MCF 10A (cell line): ENCODE measurements at regions not wholly inside any gene's neighbourhood (a gene's known extent, or its start where the extent isn't known, plus 50 kb on each side); places are given as distances from the start of the nearest gene placed in this dataset.

Experiments used
- BruUV-seq: library from RNA; stranded (reverse); fragments of 400-500 nt; replicated peaks from 2 replicates; lab custom pipeline; 2021; lab: Mats Ljungman, UMichigan
- CTCF ChIA-PET: fragments of 300-600 bp; sonication (Branson Sonifier 250); formaldehyde crosslinking; extraction: SDS; loops from one replicate; lab custom pipeline; 2021; ENCODE audit warnings: antibody characterized with exemption, inconsistent platforms; lab: Yijun Ruan, JAX
- POLR2A ChIA-PET: fragments of 300-600, 350-650 bp; sonication (Branson Sonifier 250); formaldehyde crosslinking; extraction: SDS; loops from one replicate; lab custom pipeline; 2020; ENCODE audit warnings: antibody characterized with exemption, inconsistent platforms; lab: Yijun Ruan, JAX
- DNase-seq: peaks from one replicate; pipeline ENCODE4 v3.0.0-alpha.2; 2018; ENCODE audit not compliant: unreplicated experiment
- H3K27ac Mint-ChIP-seq: one replicate; pipeline ENCODE4 v1.8.0; 2022; ENCODE audit warnings: mild to moderate bottlenecking, low read depth, mixed read lengths; ENCODE audit not compliant: unreplicated experiment
- H3K27me3 Mint-ChIP-seq: one replicate; pipeline ENCODE4 v1.8.0; 2022; ENCODE audit warnings: mixed read lengths; ENCODE audit not compliant: insufficient read depth, unreplicated experiment
- H3K36me3 Mint-ChIP-seq: one replicate; pipeline ENCODE4 v1.8.0; 2022; ENCODE audit warnings: mild to moderate bottlenecking, moderate library complexity, mixed read lengths; ENCODE audit not compliant: insufficient read depth, unreplicated experiment
- H3K4me1 Mint-ChIP-seq: one replicate; pipeline ENCODE4 v1.8.0; 2022; ENCODE audit warnings: mixed read lengths; ENCODE audit not compliant: insufficient read depth, unreplicated experiment
- H3K4me3 Mint-ChIP-seq: one replicate; pipeline ENCODE4 v1.8.0; 2022; ENCODE audit warnings: mild to moderate bottlenecking, moderate library complexity, mixed read lengths; ENCODE audit not compliant: unreplicated experiment
- H3K9me3 Mint-ChIP-seq: one replicate; pipeline ENCODE4 v1.8.0; 2022; ENCODE audit warnings: mixed read lengths; ENCODE audit not compliant: unreplicated experiment
- intact Hi-C: fragments of 100-400 bp; cut with micrococcal nuclease; formaldehyde crosslinking; loops from 2 replicates; pipeline ENCODE4 v1.14.1; 2022
- TF ChIP-seq, protein P1 (sequence below): fragments of 200-600 bp; IDR thresholded peaks from one replicate; pipeline ENCODE4 v1.8.0; 2022; ENCODE audit warnings: antibody characterized with exemption, mild to moderate bottlenecking; ENCODE audit not compliant: unreplicated experiment

DNA sequence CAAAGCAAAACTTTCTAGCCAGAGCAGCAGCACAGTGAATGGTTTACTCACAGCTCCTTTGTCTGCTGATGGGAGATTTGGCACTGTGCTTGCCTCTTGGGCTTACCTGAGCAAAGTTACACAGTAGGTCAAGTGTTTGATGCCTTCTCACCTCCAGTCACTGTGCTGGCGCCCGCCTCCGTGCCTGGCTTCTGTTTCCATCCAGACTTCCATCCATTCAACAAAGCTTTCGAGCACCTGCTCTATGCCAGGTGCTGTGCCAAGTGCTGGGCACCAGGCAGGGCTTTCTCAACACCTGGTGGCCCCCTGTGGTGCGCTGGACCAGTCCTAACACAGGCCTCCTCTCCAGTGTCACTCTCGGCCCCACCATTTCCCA lies 199.2 kb upstream of the EEA1 start:
- no peaks in the 10 kb centered on the region for H3K9me3 Mint-ChIP-seq
- H3K4me1 Mint-ChIP-seq, result peaks cover 31% of the 10 kb centered on the region
- peak overlapping the region; percentile 81 for H3K27ac Mint-ChIP-seq
- POLR2A ChIA-PET, result interaction anchor here (0.9 to 4.1 kb wide), 12 partner anchors 9 to 251 kb away, joined by 3 to 53 read pairs (median 6); partner anchors contain the start of gene NUDT4
- peak overlapping the region; percentile 49 for H3K4me3 Mint-ChIP-seq
- no peaks in the 10 kb centered on the region for H3K36me3 Mint-ChIP-seq
- intact Hi-C loops, result loop anchor here (5.0 kb wide), 2 partner anchors 114 to 269 kb away; no protein-coding TSS in a partner anchor
- TF ChIP-seq, protein P1, sequence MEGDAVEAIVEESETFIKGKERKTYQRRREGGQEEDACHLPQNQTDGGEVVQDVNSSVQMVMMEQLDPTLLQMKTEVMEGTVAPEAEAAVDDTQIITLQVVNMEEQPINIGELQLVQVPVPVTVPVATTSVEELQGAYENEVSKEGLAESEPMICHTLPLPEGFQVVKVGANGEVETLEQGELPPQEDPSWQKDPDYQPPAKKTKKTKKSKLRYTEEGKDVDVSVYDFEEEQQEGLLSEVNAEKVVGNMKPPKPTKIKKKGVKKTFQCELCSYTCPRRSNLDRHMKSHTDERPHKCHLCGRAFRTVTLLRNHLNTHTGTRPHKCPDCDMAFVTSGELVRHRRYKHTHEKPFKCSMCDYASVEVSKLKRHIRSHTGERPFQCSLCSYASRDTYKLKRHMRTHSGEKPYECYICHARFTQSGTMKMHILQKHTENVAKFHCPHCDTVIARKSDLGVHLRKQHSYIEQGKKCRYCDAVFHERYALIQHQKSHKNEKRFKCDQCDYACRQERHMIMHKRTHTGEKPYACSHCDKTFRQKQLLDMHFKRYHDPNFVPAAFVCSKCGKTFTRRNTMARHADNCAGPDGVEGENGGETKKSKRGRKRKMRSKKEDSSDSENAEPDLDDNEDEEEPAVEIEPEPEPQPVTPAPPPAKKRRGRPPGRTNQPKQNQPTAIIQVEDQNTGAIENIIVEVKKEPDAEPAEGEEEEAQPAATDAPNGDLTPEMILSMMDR, result no peak
- CTCF ChIA-PET, result interaction anchor here (0.6 to 3.8 kb wide), 18 partner anchors 9 to 292 kb away, joined by 3 to 29 read pairs (median 5); no protein-coding TSS in a partner anchor
- H3K27me3 Mint-ChIP-seq, result no peaks in the 10 kb centered on the region
- BruUV-seq, result no TSS peak
- peak; percentile 19 for DNase-seq

DNA sequence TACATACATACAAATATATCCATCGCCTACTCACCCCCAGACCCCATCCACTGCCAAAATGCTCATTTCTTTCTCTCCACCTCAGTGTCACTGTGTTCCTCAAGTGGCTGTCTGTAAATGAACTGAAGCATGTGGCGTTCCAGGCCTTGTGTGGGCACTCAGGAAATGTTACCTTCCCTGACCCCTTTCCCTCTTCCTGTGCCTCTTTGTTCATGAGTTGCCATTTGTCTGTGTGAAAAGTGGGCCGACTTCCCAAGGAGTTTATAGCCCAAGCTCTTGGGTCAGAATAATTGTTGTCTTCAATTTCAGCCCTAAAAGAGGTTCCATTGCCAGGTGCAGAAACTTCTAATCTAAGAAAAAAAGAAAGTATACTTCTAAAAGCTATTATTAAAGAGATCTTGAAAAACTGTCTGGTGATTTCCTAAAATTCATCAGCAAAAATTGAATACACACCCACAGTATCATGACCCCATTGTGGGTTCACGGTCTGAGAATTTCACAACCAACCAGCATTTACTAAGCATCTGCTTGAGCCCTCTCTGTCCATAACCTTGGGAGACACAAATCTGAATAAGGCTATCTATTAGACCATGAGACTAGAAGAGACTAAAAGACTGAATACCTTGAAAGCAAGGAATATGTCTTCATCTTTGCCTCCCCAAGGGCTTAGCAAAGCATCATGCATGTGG lies 201.4 kb upstream of the EEA1 start:
- Mint-ChIP-seq H3K4me1 (peaks cover 38% of the 10 kb centered on the region), H3K9me3 (no peaks in the 10 kb centered on the region), H3K27ac (no peak overlapping the region), H3K36me3 (no peaks in the 10 kb centered on the region), H3K4me3 (no peak overlapping the region), H3K27me3 (no peaks in the 10 kb centered on the region)
- intact Hi-C loops, result no loop called here
- CTCF ChIA-PET, result interaction anchor here (0.6 to 0.9 kb wide), 2 partner anchors 9 to 143 kb away, joined by 3 to 5 read pairs; no protein-coding TSS in a partner anchor
- BruUV-seq, result no TSS peak
- no peak for DNase-seq
- POLR2A ChIA-PET, result interaction anchor here (0.6 kb wide), 1 partner anchor 158 kb away, joined by 3 read pairs; no protein-coding TSS in a partner anchor
- TF ChIP-seq, protein P1, result no peak

DNA sequence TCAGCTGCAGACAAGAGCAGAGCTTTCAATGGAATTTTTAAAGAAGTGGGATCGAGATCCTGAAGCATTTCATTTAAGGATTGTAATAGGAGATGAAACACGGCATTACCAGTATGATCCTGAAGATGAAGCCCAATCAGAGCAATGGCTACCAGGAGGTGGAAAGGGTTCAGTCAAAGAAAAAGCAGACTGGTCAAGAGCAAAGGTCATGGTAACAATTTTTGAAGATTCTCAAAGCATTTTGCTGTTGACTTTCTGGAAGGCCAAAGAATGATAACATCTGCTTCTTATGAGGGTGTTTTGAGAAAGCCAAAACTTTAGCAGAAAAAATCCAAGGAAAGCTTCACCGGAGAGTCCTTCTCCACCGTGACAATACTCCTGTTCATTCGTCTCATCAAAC lies 204.3 kb upstream of the EEA1 start:
- Mint-ChIP-seq H3K27ac (no peak overlapping the region), H3K36me3 (no peaks in the 10 kb centered on the region), H3K27me3 (no peaks in the 10 kb centered on the region), H3K9me3 (no peaks in the 10 kb centered on the region), H3K4me3 (no peak overlapping the region), H3K4me1 (peaks cover 40% of the 10 kb centered on the region)
- CTCF ChIA-PET, result no interaction called here
- BruUV-seq, result no TSS peak
- TF ChIP-seq, protein P1, result no peak
- intact Hi-C loops, result no loop called here
- DNase-seq, result no peak
- POLR2A ChIA-PET, result no interaction called here

DNA sequence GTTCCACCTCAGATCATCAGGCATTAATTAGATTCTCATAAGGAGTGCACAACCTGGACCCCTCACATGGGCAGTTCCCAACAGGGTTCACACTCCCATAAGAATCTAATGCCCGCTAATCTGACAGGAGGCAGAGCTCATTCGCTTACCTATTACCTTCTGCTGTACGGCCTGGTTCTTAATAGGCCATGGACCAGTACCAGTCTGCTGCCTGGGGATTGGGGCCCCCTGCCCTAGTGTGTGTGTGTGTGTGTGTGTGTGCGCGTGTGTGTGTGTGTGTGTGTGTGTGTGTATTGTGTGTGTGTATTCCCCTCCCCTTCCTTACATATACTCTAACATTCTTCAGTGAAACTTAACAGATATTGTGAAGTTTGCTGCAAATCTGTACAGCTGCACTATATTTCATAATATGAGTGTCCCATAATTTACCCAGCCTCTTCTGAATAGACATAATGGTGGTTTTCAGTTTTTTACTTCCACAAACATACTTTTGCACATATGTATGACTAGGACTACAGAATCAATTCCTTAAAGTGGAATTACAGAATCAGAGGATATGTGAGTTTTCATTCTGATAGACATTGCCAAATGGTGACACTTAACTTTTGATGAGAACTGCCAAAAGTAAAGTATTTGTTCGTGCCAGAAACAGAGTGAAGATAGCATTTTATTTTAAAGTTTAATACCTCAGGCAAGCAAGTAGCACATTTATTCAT lies 205.2 kb upstream of the EEA1 start:
- H3K27ac Mint-ChIP-seq, result peak overlapping the region; percentile 21
- TF ChIP-seq, protein P1, result no peak
- H3K4me3 Mint-ChIP-seq, result no peak overlapping the region
- POLR2A ChIA-PET, result interaction anchor here (0.7 kb wide), 1 partner anchor 189 kb away, joined by 3 read pairs; no protein-coding TSS in a partner anchor
- H3K4me1 Mint-ChIP-seq, result peaks cover 47% of the 10 kb centered on the region
- no peak for DNase-seq
- H3K36me3 Mint-ChIP-seq, result no peaks in the 10 kb centered on the region
- CTCF ChIA-PET, result interaction anchor here (0.5 to 0.6 kb wide), 2 partner anchors 10 to 1768 kb away, joined by 3 read pairs; no protein-coding TSS in a partner anchor
- no TSS peak for BruUV-seq
- no peaks in the 10 kb centered on the region for H3K27me3 Mint-ChIP-seq
- H3K9me3 Mint-ChIP-seq, result no peaks in the 10 kb centered on the region
- intact Hi-C loops, result no loop called here
